SW 1271 (cell line): ENCODE measurements at regions not wholly inside any gene's neighbourhood (a gene's known extent, or its start where the extent isn't known, plus 50 kb on each side); places are given as distances from the start of the nearest gene placed in this dataset.
"Not testable (repeated sequence)": the region's sequence is repeated elsewhere in the genome, so short reads cannot be mapped to it uniquely, and the experiment has no call there.

ENCODE experiments used
- DNase-seq, 2 experiments: peaks; one replicate each; lab custom pipeline; 2025; lab: John Stamatoyannopoulos, UW

- no peak for DNase-seq
Measured at GRCh38 chr2:16971722-16972234, 306.1 kb upstream of the CYRIA start.

DNA sequence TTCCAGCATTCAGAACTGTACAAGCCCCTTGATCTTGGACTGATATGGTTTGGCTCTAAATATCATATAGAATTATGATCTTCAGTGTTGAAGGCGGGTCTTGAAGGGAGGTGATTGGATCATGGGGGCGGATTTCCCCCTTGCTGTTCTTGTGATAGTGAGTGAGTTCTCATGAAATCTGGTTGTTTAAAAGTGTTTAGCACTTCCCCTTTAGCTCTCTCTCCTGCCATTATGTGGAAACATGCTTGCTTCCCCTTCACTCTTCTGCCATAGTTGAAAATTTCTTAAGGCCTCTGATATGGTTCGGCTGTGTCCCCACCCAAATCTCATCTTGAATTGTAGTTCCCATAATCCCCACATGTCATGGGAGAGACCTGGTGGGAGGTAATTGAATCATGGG, 305.3 kb upstream of the CYRIA start:
- not testable (repeated sequence) for DNase-seq

- DNase-seq: no peak
Measured at GRCh38 chr2:16962505-16962904, 296.9 kb upstream of the CYRIA start.

GRCh38 chr2:16960579-16960978, 294.9 kb upstream of the CYRIA start:
- no peak for DNase-seq

- DNase-seq: no peak
Measured at GRCh38 chr2:16958266-16958665, 292.6 kb upstream of the CYRIA start.

- DNase-seq: no peak
Measured at GRCh38 chr2:16952805-16953204, 287.2 kb upstream of the CYRIA start.

- DNase-seq: no peak
Measured at GRCh38 chr2:16952368-16952767, 286.7 kb upstream of the CYRIA start.

GRCh38 chr2:16950436-16950835, 284.8 kb upstream of the CYRIA start:
- no peak for DNase-seq

GRCh38 chr2:16948710-16949109, 283.1 kb upstream of the CYRIA start:
- no peak for DNase-seq

DNA sequence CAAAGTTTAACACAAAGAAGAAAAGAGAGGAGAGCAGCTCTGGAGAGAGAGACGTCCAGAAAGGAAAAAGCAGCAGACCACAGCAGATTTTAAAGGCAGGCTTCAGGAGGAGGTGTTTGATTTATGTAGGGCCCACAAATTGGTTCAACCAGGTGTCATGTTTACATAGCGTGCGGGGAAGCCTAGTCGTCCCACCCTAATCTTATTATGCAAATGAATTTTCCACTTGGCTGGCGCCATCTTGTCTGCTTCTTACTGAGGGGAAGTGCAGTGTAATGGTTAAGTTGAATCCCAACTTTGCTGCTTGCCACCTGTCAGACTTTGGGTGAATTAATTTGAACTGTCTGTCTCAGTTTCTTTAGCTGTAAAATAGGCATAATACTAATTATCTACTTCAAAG, 282.4 kb upstream of the CYRIA start:
- no peak for DNase-seq

GRCh38 chr2:16943279-16943958, 277.8 kb upstream of the CYRIA start:
- no peak for DNase-seq

DNA sequence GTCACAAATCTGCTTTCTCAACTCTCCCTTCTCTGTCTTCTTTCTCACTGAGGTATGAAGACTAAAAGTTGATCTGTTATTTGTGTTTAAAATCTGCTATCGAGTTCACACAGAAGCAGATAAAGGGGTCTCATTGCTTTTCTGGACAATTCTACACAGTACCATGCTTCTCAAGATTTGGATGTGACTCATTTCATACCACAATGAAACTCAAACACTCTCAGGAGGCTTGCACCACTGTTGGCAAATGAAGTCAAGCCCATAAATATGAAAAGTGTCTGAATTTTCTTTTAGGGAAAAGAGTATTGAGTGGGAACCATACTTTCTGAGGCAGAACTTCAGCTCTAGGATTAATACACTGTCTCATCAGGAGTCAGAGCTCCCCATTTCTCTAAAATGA, 274.6 kb upstream of the CYRIA start:
- DNase-seq: no peak

DNA sequence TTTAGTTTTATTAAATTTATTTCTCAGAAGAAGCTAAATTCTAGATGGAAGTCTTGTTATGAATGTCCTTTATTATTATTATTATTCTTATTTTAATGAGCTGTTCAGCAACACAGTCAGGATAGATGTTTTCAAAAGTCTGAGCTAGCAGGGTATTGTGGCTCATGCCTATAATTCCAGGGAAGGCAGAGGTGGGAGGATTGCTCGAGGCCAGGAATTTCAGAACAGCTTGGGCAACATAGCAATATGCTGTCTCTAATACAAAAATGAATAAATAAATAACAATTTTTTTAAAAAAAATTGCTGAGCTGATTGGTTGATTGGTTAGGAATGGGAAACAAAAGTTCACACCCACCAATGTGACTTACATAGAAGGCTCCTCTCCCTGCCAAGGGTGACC, 274.1 kb upstream of the CYRIA start:
- no peak for DNase-seq

DNA sequence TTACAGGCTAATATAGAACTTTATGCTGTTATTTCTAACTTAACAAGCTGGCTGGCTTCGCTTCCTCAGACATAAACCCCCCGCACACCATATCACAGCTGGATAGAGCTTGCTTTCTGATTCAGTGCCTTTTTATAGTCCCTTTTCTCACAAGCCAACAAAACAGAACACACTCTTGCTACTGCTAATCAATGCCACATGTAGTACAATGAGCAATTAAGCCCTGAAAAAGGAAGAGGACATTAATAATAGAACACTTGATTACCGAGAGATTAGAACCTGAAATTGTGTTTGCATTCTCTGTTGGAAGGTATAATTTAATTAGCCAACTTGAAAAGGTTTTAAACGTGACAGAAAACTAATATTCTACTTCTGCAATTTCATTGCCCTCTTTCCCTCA, 267.7 kb upstream of the CYRIA start:
- DNase-seq: no peak

GRCh38 chr2:16932826-16933225, 267.2 kb upstream of the CYRIA start:
- no peak for DNase-seq

GRCh38 chr2:16931441-16931840, 265.8 kb upstream of the CYRIA start:
- no peak for DNase-seq

DNA sequence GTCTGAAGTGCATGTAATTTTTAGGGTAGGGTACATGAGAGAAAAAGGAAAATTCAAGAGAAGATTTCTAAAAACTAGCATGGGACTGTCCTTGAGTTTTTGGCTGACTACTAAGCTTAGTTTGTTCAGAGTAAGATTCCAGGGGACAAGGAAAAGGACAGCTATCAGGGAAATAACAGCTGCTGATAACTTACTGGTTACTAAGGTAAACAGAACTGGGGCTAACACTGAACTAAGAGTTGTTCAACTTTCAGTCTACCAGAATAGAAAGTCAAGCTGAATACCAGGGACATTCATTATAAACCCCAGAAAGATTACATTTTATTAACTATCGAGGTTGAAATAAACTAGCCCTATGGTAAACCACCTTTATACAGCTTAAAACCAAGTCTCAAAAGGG, 261.8 kb upstream of the CYRIA start:
- no peak for DNase-seq

- DNase-seq: no peak
Measured at GRCh38 chr2:16925145-16925544, 259.5 kb upstream of the CYRIA start.

GRCh38 chr2:16915341-16915755, 249.7 kb upstream of the CYRIA start:
- DNase-seq: not testable (repeated sequence)

- no peak for DNase-seq
Measured at GRCh38 chr2:16911746-16912145, 246.1 kb upstream of the CYRIA start.

DNA sequence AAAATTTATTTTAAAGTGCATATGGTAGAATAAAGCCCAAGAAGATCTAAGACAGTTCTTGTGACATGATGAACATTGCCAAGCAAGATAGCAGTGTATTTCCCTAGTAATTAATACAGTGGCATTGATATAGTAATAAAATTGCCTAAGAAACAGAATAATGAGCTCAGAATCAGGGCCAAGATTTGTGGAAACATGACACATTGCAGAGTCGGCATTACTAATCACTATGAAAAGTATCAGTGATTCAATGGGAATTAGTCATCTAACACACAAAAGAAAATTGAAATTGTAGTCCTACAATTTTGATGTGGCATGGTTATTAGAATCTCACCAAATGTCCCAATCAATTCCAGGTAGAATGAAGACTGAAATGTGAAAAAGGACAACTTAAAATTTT, 243.0 kb upstream of the CYRIA start:
- DNase-seq: no peak

DNA sequence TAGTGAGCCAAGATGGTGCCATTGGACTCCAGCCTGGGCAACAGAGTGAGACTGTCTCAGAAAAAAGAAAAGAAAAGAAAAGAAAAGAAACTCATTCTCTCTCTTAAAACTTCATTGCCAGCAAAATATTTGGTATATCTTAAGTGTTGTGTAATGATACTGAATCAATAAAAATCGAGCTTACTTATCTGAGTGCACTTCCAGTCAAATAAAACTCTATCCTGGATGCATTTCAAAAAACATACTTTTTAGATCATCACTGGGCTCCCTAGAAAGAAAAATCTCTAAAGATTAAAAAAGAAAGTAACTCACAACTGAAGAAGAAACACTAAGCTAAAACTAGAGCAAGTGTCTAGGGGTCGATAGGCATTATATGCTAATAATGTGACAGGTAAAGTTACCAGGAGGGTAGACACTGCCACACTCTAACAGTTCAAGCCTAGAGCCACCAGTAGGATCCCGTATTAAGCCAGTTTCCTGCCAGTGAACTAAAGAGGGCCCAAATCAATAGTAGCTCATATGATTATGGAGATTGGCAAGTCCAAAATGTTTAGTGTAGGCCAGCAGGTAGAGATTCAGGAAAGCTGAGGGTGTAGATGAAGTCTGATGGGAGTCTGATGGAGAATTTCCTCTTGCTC, 242.1 kb upstream of the CYRIA start:
- no peak for DNase-seq

GRCh38 chr2:16905325-16905724, 239.7 kb upstream of the CYRIA start:
- DNase-seq: not testable (repeated sequence)
